GM06990 (cell line): ENCODE measurements at regions not wholly inside any gene's neighbourhood (a gene's known extent, or its start where the extent isn't known, plus 50 kb on each side); places are given as distances from the start of the nearest gene placed in this dataset.

Source experiments
- DNase-seq: peaks from one replicate; pipeline ENCODE4 v3.0.0-alpha.2; 2011; ENCODE audit not compliant: insufficient read length; ENCODE audit errors: extremely low read depth
- H3K27me3 ChIP-seq: replicated peaks from 2 replicates; pipeline ENCODE4 v1.6.0; 2011; ENCODE audit warnings: low read length; ENCODE audit not compliant: control insufficient read depth, insufficient read depth
- H3K36me3 ChIP-seq: 2 replicates; pipeline ENCODE4 v1.5.1; 2011; ENCODE audit warnings: low read length; ENCODE audit not compliant: control insufficient read depth, insufficient read depth
- H3K4me3 ChIP-seq: replicated peaks from 2 replicates; pipeline ENCODE4 v1.5.1; 2011; ENCODE audit warnings: low read depth, mild to moderate bottlenecking, control low read depth, low read length
- CTCF ChIP-seq: IDR thresholded peaks from 2 replicates; pipeline ENCODE4 v1.5.1; 2011; ENCODE audit warnings: low read length, control low read depth, mild to moderate bottlenecking, inconsistent platforms; ENCODE audit not compliant: insufficient read depth, poor library complexity, severe bottlenecking

GRCh38 chr1:166258017-166258416 is 91.2 kb upstream of the FAM78B start:
- peak; percentile 40 for TF ChIP-seq CTCF
- Histone ChIP-seq H3K27me3 (no peaks in the 10 kb centered on the region), H3K36me3 (no peaks in the 10 kb centered on the region), H3K4me3 (no peak overlapping the region)
- DNase-seq: no peak

GRCh38 chr1:166261511-166261910 is 94.7 kb upstream of the FAM78B start:
- H3K27me3 ChIP-seq: no peaks in the 10 kb centered on the region
- no peaks in the 10 kb centered on the region for H3K36me3 ChIP-seq
- no peak for TF ChIP-seq CTCF
- no peak for DNase-seq
- H3K4me3 ChIP-seq: no peak overlapping the region

GRCh38 chr1:166270476-166271150 is 103.8 kb upstream of the FAM78B start:
- TF ChIP-seq CTCF: no peak
- no peaks in the 10 kb centered on the region for H3K36me3 ChIP-seq
- DNase-seq: no peak
- no peak overlapping the region for H3K4me3 ChIP-seq
- H3K27me3 ChIP-seq: no peaks in the 10 kb centered on the region

GRCh38 chr1:166271151-166271538 is 104.3 kb upstream of the FAM78B start:
- no peaks in the 10 kb centered on the region for H3K27me3 ChIP-seq
- no peak overlapping the region for H3K4me3 ChIP-seq
- no peaks in the 10 kb centered on the region for H3K36me3 ChIP-seq
- TF ChIP-seq CTCF: no peak
- DNase-seq: no peak

GRCh38 chr1:166272155-166272554 is 105.4 kb upstream of the FAM78B start:
- DNase-seq: no peak
- Histone ChIP-seq H3K27me3 (no peaks in the 10 kb centered on the region), H3K4me3 (no peak overlapping the region), H3K36me3 (no peaks in the 10 kb centered on the region)
- no peak for TF ChIP-seq CTCF

GRCh38 chr1:166272851-166273250 is 106.0 kb upstream of the FAM78B start:
- Histone ChIP-seq H3K36me3 (no peaks in the 10 kb centered on the region), H3K4me3 (no peak overlapping the region), H3K27me3 (no peaks in the 10 kb centered on the region)
- no peak for DNase-seq
- TF ChIP-seq CTCF: no peak
